K562 (cell line): ENCODE measurements at regions not wholly inside any gene's neighbourhood (a gene's known extent, or its start where the extent isn't known, plus 50 kb on each side); places are given as distances from the start of the nearest gene placed in this dataset.

Source experiments
- ATAC-seq: fragments of 200-7000 bp; cut with Tn5 transposase; 3 replicates; pipeline ENCODE4 v1.9.1; 2020; ENCODE audit warnings: moderate library complexity
- BruUV-seq: library from RNA; stranded (reverse); fragments of 400-500 nt; replicated peaks from 2 replicates; lab custom pipeline; 2021; lab: Mats Ljungman, UMichigan
- CTCF ChIA-PET: fragments of 300-600 bp; formaldehyde crosslinking; extraction: SDS; loops from one replicate; lab custom pipeline; 2021; ENCODE audit warnings: low intra/inter-chr PET ratio; lab: Yijun Ruan, JAX
- POLR2A ChIA-PET: fragments of 300-600, 350-650 bp; sonication (Branson Sonifier 250); formaldehyde crosslinking; extraction: SDS; loops from one replicate; lab custom pipeline; 2021; ENCODE audit warnings: antibody characterized with exemption, inconsistent platforms; lab: Yijun Ruan, JAX
- DNase-seq, 4 experiments: peaks; one replicate each; pipeline versions ENCODE4 v3.0.0 to v3.0.0-alpha.2; 2011 to 2018; ENCODE audit warnings: low spot score in 3 of 4, mixed read lengths in 3 of 4; ENCODE audit errors: extremely low read depth in 1 of 4
- FAIRE-seq: peaks from 2 replicates; lab custom pipeline; 2011; peaks lifted over from hg19 to GRCh38; lab: Jason Lieb, UNC
- H2AFZ ChIP-seq: 2 replicates; pipeline ENCODE4 v1.6.0; 2011; ENCODE audit warnings: low read depth, low read length, control low read depth, inconsistent platforms
- H3K27ac ChIP-seq: fragments of 200-600 bp; 3 replicates; pipeline ENCODE4 v1.8.0; 2011; ENCODE audit warnings: low read depth, mild to moderate bottlenecking, control low read depth, inconsistent platforms, low read length, moderate library complexity, mixed read lengths; ENCODE audit errors: extremely low read depth
- H3K27me3 ChIP-seq, 2 experiments: fragments of 300-600 bp in 1 of 2; 2 replicates in 1 of 2; 3 replicates in 1 of 2; pipeline versions ENCODE4 v1.6.0 to v1.8.0; 2011; ENCODE audit warnings: inconsistent platforms in 2 of 2, low read length in 2 of 2, mild to moderate bottlenecking in 1 of 2, mixed read lengths in 1 of 2, moderate library complexity in 1 of 2; ENCODE audit not compliant: control insufficient read depth in 2 of 2, insufficient read depth in 2 of 2
- H3K36me3 ChIP-seq: fragments of 300-600 bp; 3 replicates; pipeline ENCODE4 v1.8.0; 2011; ENCODE audit warnings: mild to moderate bottlenecking, low read length, inconsistent platforms; ENCODE audit not compliant: control insufficient read depth, insufficient read depth
- H3K4me1 ChIP-seq, 2 experiments: fragments of 200-600 bp in 1 of 2; replicated peaks in 1 of 2; 2 replicates in 1 of 2; 3 replicates in 1 of 2; pipeline versions ENCODE4 v1.5.1 to v1.8.0; 2011; ENCODE audit warnings: inconsistent platforms in 2 of 2, low read length in 2 of 2, mild to moderate bottlenecking in 1 of 2, mixed read lengths in 1 of 2, moderate library complexity in 1 of 2; ENCODE audit not compliant: control insufficient read depth in 2 of 2, insufficient read depth in 2 of 2
- H3K4me2 ChIP-seq: 2 replicates; pipeline ENCODE4 v1.6.1; 2011; ENCODE audit warnings: low read length, control low read depth, inconsistent platforms, mixed read lengths; ENCODE audit not compliant: insufficient read depth
- H3K4me3 ChIP-seq: fragments of 200-600 bp; sonication (generic), shearing (Covaris generic); 2 replicates; pipeline ENCODE4 v1.5.1; 2016; ENCODE audit warnings: control low read depth, inconsistent platforms
- H3K79me2 ChIP-seq: fragments of 200-600 bp; 3 replicates; pipeline ENCODE4 v1.8.0; 2011; ENCODE audit warnings: low read length, inconsistent platforms; ENCODE audit not compliant: control insufficient read depth, insufficient read depth
- H3K9ac ChIP-seq, 2 experiments: 2 replicates each; pipeline versions ENCODE4 v1.6.0 to v1.6.1; 2011; ENCODE audit warnings: low read depth in 2 of 2, low read length in 2 of 2, control low read depth in 1 of 2, inconsistent platforms in 1 of 2, mild to moderate bottlenecking in 1 of 2, mixed read lengths in 1 of 2; ENCODE audit not compliant: insufficient read depth in 1 of 2
- H3K9me1 ChIP-seq: one replicate; pipeline ENCODE4 v1.6.0; 2011; ENCODE audit warnings: inconsistent platforms, mild to moderate bottlenecking, low read length, moderate library complexity; ENCODE audit not compliant: control insufficient read depth, insufficient read depth
- H3K9me3 ChIP-seq: replicated peaks from 2 replicates; pipeline ENCODE4 v1.5.1; 2011; ENCODE audit warnings: low read depth, low read length, inconsistent platforms; ENCODE audit not compliant: control insufficient read depth, insufficient read depth
- H4K20me1 ChIP-seq: replicated peaks from 2 replicates; pipeline ENCODE4 v1.6.1; 2011; ENCODE audit warnings: low read length, inconsistent platforms, mixed read lengths; ENCODE audit not compliant: control insufficient read depth, insufficient read depth
- CBFA2T2 ChIP-seq: fragments of 450-650 bp; conservative IDR thresholded peaks from 2 replicates; pipeline ENCODE4 v1.6.1; 2017; ENCODE audit warnings: mild to moderate bottlenecking
- EWSR1 ChIP-seq: fragments of 450-650 bp; IDR thresholded peaks from 2 replicates; pipeline ENCODE4 v1.6.1; 2018; ENCODE audit warnings: borderline replicate concordance, mild to moderate bottlenecking, low read depth, moderate library complexity; ENCODE audit not compliant: partially characterized antibody
- MAZ ChIP-seq, 2 experiments: fragments of 450-650 bp in 1 of 2; sonication (generic) in 1 of 2; formaldehyde crosslinking; IDR thresholded peaks in 1 of 2; conservative IDR thresholded peaks in 1 of 2; 2 replicates each; pipeline versions ENCODE4 v1.4.0 to v1.5.0; 2020; ENCODE audit warnings: mild to moderate bottlenecking in 1 of 2, missing genetic modification reagents in 1 of 2
- SMAD1 ChIP-seq: fragments of 150-350 bp; IDR thresholded peaks from 2 replicates; pipeline ENCODE4 v1.6.1; 2014; ENCODE audit warnings: low read length, low read depth; ENCODE audit not compliant: partially characterized antibody
- STAT5B ChIP-seq: fragments of 250-450 bp; sonication (Bioruptor Pico); IDR thresholded peaks from 2 replicates; pipeline ENCODE4 v1.8.0; 2021; ENCODE audit warnings: mild to moderate bottlenecking, inconsistent platforms
- XRCC5 ChIP-seq: fragments of 200-400 bp; formaldehyde crosslinking; IDR thresholded peaks from 2 replicates; pipeline ENCODE4 v1.6.1; 2017; ENCODE audit warnings: low read depth, mild to moderate bottlenecking, low read length
- ZKSCAN3 ChIP-seq: fragments of 250-450 bp; sonication (Bioruptor Pico); IDR thresholded peaks from 2 replicates; pipeline ENCODE4 v1.4.0; 2020
- WGBS: fragments of 100-300 bp; shearing (Covaris generic); methylation state at CpG from one replicate; pipeline ENCODE4 v1.1.6; 2016; ENCODE audit warnings: low coverage, mixed read lengths; ENCODE audit not compliant: insufficient coverage; ENCODE audit errors: missing lambda C conversion rate; 5-methylcytosine and 5-hydroxymethylcytosine counted together
- in situ Hi-C: fragments of 300-500 bp; cut with MboI; formaldehyde crosslinking; loops from 4 replicates; pipeline ENCODE4 v1.15.0; 2018; ENCODE audit warnings: inconsistent platforms, mixed read lengths
- intact Hi-C: fragments of 100-400 bp; cut with micrococcal nuclease; formaldehyde crosslinking; loops from 2 replicates; pipeline ENCODE4 v1.14.2; 2022
- TF ChIP-seq, protein P1 (sequence below): fragments of 250-450 bp; sonication (Bioruptor Pico); IDR thresholded peaks from 2 replicates; pipeline ENCODE4 v1.5.0; 2022; ENCODE audit warnings: mild to moderate bottlenecking
- TF ChIP-seq, protein P2 (sequence below), 3 experiments: IDR thresholded peaks in 2 of 3; conservative IDR thresholded peaks in 1 of 3; 2 replicates each; pipeline ENCODE4 v1.5.1; 2011 to 2012; ENCODE audit warnings: low read length in 3 of 3, mild to moderate bottlenecking in 3 of 3, control low read depth in 2 of 3, improper control_type of control experiment in 1 of 3, inconsistent platforms in 1 of 3, low read depth in 1 of 3, mixed read lengths in 1 of 3, moderate library complexity in 1 of 3; ENCODE audit not compliant: insufficient read depth in 2 of 3

DNA sequence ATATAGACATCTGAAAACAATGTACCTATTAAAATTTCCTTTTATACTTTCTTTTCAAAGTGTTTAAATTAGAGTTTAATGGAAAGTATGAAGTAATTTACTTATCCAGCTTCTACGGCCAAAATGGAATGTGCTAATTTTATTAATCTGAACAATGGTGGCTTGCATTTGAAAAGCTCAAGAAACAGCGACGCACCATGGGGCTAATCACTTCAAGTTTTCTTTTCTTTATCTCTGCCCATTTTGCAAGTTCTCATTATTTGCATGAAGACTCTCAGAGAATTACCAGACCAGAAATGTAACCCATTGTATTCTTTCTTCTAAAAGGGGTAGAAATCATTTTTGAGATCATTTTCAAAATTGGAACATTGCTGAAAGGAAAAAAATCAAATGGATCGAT, 204.0 kb upstream of the STARD13 start (continued):
- TF ChIP-seq CBFA2T2, result no peak
- TF ChIP-seq XRCC5, result no peak
- TF ChIP-seq ZKSCAN3 (CRISPR knock-in tag), result no peak
- no peak for TF ChIP-seq EWSR1
- TF ChIP-seq SMAD1, result no peak
- no peak for TF ChIP-seq STAT5B (CRISPR knock-in tag)
- TF ChIP-seq, all 486 proteins: peak for 0

- FAIRE-seq, result no peak
- Histone ChIP-seq H4K20me1 (no peaks in the 10 kb centered on the region), H3K79me2 (no peaks in the 10 kb centered on the region), H3K27me3 (no peaks in the 10 kb centered on the region), H3K4me3 (no peak overlapping the region), H3K27ac (no peak overlapping the region), H3K36me3 (no peaks in the 10 kb centered on the region), H3K9me1 (no peaks in the 10 kb centered on the region), H3K4me2 (0 out of 2 replicates have a peak overlapping the region, but pooled peaks have one; percentile 25), H3K9me3 (no peaks in the 10 kb centered on the region), H2AFZ (peak overlapping the region; percentile 77; the same call in 1 of the 2 replicates), H3K9ac (no peak overlapping the region), H3K4me1 (peaks cover 0 to 3% of the 10 kb centered on the region in 2 experiments; a peak in 1 of 5 replicates)
- DNase-seq, result peak; percentile 5 to 26 (median 6)
- in situ Hi-C loops, result no loop called here
- ATAC-seq, result peak; percentile 91
- intact Hi-C loops, result loop anchor here (5.0 kb wide), 1 partner anchor 52 kb away; no protein-coding TSS in a partner anchor
- 5% methylated on average over 14 of the region's 17 CpGs for WGBS
- BruUV-seq, result no TSS peak
- POLR2A ChIA-PET, result no interaction called here
- TF ChIP-seq, protein P1, sequence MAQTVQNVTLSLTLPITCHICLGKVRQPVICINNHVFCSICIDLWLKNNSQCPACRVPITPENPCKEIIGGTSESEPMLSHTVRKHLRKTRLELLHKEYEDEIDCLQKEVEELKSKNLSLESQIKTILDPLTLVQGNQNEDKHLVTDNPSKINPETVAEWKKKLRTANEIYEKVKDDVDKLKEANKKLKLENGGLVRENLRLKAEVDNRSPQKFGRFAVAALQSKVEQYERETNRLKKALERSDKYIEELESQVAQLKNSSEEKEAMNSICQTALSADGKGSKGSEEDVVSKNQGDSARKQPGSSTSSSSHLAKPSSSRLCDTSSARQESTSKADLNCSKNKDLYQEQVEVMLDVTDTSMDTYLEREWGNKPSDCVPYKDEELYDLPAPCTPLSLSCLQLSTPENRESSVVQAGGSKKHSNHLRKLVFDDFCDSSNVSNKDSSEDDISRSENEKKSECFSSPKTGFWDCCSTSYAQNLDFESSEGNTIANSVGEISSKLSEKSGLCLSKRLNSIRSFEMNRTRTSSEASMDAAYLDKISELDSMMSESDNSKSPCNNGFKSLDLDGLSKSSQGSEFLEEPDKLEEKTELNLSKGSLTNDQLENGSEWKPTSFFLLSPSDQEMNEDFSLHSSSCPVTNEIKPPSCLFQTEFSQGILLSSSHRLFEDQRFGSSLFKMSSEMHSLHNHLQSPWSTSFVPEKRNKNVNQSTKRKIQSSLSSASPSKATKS (CRISPR knock-in tag), result no peak
- peak in 1 of 2 experiments; percentile 39; a peak in 1 of 4 replicates for TF ChIP-seq MAZ (CRISPR knock-in tag; conservative IDR thresholded peaks at IDR 0.05 in 1 of 2, IDR thresholded peaks at IDR 0.05 in 1 of 2)
- TF ChIP-seq, protein P2, sequence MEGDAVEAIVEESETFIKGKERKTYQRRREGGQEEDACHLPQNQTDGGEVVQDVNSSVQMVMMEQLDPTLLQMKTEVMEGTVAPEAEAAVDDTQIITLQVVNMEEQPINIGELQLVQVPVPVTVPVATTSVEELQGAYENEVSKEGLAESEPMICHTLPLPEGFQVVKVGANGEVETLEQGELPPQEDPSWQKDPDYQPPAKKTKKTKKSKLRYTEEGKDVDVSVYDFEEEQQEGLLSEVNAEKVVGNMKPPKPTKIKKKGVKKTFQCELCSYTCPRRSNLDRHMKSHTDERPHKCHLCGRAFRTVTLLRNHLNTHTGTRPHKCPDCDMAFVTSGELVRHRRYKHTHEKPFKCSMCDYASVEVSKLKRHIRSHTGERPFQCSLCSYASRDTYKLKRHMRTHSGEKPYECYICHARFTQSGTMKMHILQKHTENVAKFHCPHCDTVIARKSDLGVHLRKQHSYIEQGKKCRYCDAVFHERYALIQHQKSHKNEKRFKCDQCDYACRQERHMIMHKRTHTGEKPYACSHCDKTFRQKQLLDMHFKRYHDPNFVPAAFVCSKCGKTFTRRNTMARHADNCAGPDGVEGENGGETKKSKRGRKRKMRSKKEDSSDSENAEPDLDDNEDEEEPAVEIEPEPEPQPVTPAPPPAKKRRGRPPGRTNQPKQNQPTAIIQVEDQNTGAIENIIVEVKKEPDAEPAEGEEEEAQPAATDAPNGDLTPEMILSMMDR (IDR thresholded peaks at IDR 0.05 in 2 of 3, conservative IDR thresholded peaks at IDR 0.05 in 1 of 3; ENCODE audit: insufficient read depth in 2 of 3, low read depth in 1 of 3, low read length in 3 of 3), result peak; percentile 27 to 33 (median 29); a peak in 4 of 6 replicates
- CTCF ChIA-PET, result no interaction called here
Observed at GRCh38 chr13:33490461-33491327, 205.1 kb upstream of the STARD13 start.
